Fibroblast of lung (primary cell): ENCODE measurements at regions not wholly inside any gene's neighbourhood (a gene's known extent, or its start where the extent isn't known, plus 50 kb on each side); places are given as distances from the start of the nearest gene placed in this dataset.

ENCODE experiments used
- EZH2 ChIP-seq: IDR thresholded peaks from 2 replicates; pipeline ENCODE4 v1.5.1; 2012; ENCODE audit warnings: low read length, control low read depth, mild to moderate bottlenecking; ENCODE audit errors: missing control alignments
- TF ChIP-seq, protein P1 (sequence below), 2 donors: IDR thresholded peaks in 1 of 2; conservative IDR thresholded peaks in 1 of 2; 1 replicate in 1 of 2; 2 replicates in 1 of 2; pipeline ENCODE4 v1.5.1; 2011 to 2012; ENCODE audit warnings: low read length in 2 of 2, control low read depth in 1 of 2, inconsistent platforms in 1 of 2, low read depth in 1 of 2, mild to moderate bottlenecking in 1 of 2

DNA sequence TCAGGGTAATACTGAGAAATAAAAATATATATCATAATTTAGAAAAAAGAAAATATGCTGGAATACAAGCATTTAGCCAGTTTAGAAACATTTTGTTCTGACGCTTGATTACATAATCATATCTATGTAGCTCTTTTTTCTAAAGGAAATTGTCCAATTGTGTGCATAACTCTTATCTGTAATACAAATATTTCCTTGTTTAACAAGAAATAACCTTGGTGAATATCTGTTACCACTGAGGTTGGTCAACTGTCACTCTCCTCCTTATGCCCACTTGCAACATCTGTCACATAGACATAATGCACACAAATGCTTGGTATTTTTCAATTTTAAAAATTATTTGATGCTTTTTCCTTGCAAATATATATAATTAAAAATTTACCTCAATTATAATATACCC is 609.7 kb downstream of the TLL1 start:
- TF ChIP-seq, protein P1, sequence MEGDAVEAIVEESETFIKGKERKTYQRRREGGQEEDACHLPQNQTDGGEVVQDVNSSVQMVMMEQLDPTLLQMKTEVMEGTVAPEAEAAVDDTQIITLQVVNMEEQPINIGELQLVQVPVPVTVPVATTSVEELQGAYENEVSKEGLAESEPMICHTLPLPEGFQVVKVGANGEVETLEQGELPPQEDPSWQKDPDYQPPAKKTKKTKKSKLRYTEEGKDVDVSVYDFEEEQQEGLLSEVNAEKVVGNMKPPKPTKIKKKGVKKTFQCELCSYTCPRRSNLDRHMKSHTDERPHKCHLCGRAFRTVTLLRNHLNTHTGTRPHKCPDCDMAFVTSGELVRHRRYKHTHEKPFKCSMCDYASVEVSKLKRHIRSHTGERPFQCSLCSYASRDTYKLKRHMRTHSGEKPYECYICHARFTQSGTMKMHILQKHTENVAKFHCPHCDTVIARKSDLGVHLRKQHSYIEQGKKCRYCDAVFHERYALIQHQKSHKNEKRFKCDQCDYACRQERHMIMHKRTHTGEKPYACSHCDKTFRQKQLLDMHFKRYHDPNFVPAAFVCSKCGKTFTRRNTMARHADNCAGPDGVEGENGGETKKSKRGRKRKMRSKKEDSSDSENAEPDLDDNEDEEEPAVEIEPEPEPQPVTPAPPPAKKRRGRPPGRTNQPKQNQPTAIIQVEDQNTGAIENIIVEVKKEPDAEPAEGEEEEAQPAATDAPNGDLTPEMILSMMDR (conservative IDR thresholded peaks at IDR 0.05 in 1 of 2, IDR thresholded peaks at IDR 0.05 in 1 of 2; ENCODE audit: low read depth in 1 of 2, low read length in 2 of 2): no peak
- TF ChIP-seq EZH2: no peak
